HUES48 (cell line): ENCODE measurements at regions not wholly inside any gene's neighbourhood (a gene's known extent, or its start where the extent isn't known, plus 50 kb on each side); places are given as distances from the start of the nearest gene placed in this dataset.

ENCODE experiments used
- H3K27ac ChIP-seq: one replicate; pipeline ENCODE4 v1.7.0; 2013; ENCODE audit warnings: low read depth, low read length, inconsistent platforms
- H3K27me3 ChIP-seq: 2 replicates; pipeline ENCODE4 v1.6.1; 2013; ENCODE audit warnings: mild to moderate bottlenecking, low read length; ENCODE audit not compliant: control insufficient read depth, insufficient read depth
- H3K36me3 ChIP-seq: 2 replicates; pipeline ENCODE4 v1.6.1; 2013; ENCODE audit warnings: low read length; ENCODE audit not compliant: control insufficient read depth, insufficient read depth
- H3K4me1 ChIP-seq: 2 replicates; pipeline ENCODE4 v1.6.1; 2013; ENCODE audit warnings: mild to moderate bottlenecking, low read length; ENCODE audit not compliant: control insufficient read depth, insufficient read depth
- H3K4me3 ChIP-seq: 2 replicates; pipeline ENCODE4 v1.5.1; 2013; ENCODE audit warnings: mild to moderate bottlenecking, low read depth, low read length
- H3K9ac ChIP-seq: 2 replicates; pipeline ENCODE4 v1.6.1; 2013; ENCODE audit warnings: mild to moderate bottlenecking, low read depth, low read length, moderate library complexity
- H3K9me3 ChIP-seq: 2 replicates; pipeline ENCODE4 v1.6.1; 2013; ENCODE audit warnings: low read length; ENCODE audit not compliant: control insufficient read depth, insufficient read depth

DNA sequence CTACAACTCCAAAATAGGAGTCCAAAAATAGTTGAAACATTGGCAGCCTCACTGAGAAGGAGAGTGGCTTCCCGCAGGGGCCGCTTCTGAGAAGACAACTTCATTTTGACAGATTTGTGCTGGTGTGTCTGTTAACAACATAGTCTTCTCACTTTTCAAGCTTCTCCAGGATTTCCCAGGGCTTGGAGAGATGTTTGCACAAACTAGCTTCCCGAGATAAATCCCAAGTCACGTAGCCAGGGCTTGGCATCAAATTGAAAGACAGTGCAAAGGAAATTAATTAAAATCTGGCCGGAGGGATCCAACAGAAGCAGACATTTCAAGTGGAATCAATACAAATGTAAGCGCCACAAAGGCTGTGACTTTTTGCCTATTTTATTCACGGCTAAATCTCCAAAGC, 630.2 kb downstream of the DHX35 start:
- H3K4me3 ChIP-seq: no peak overlapping the region
- H3K4me1 ChIP-seq: no peaks in the 10 kb centered on the region
- no peaks in the 10 kb centered on the region for H3K9me3 ChIP-seq
- H3K36me3 ChIP-seq: no peaks in the 10 kb centered on the region
- H3K27me3 ChIP-seq: no peaks in the 10 kb centered on the region
- no peak overlapping the region for H3K27ac ChIP-seq
- no peak overlapping the region for H3K9ac ChIP-seq

- no peaks in the 10 kb centered on the region for H3K9me3 ChIP-seq
- H3K9ac ChIP-seq: no peak overlapping the region
- H3K27ac ChIP-seq: no peak overlapping the region
- H3K4me1 ChIP-seq: no peaks in the 10 kb centered on the region
- H3K4me3 ChIP-seq: no peak overlapping the region
- no peaks in the 10 kb centered on the region for H3K27me3 ChIP-seq
- no peaks in the 10 kb centered on the region for H3K36me3 ChIP-seq
These were observed 626.1 kb downstream of the DHX35 start for GRCh38 chr20:39588148-39588757.

- H3K36me3 ChIP-seq: no peaks in the 10 kb centered on the region
- H3K9me3 ChIP-seq: no peaks in the 10 kb centered on the region
- H3K27ac ChIP-seq: no peak overlapping the region
- H3K4me3 ChIP-seq: no peak overlapping the region
- no peaks in the 10 kb centered on the region for H3K27me3 ChIP-seq
- H3K4me1 ChIP-seq: no peaks in the 10 kb centered on the region
- no peak overlapping the region for H3K9ac ChIP-seq
These were observed 618.9 kb downstream of the DHX35 start for GRCh38 chr20:39581034-39581433.

DNA sequence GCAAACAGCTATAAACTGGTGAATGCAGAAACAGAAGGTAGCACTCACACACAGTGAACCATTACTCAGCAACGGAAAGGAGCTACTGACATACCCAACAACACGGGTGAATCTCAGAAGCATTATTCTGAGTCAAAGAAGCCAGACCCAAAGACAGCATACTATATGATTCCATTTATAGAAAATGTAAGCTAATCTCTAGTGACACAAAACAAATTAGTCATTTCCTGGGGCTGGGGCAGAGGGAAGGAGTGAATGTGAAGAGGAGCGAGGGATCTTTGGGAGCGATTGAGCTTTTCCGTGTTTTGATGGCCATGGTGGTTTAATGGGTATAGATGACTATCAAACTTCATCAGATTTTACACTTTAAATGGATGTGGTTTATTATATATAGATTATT, 614.6 kb downstream of the DHX35 start:
- no peak overlapping the region for H3K9ac ChIP-seq
- H3K36me3 ChIP-seq: no peaks in the 10 kb centered on the region
- H3K27me3 ChIP-seq: no peaks in the 10 kb centered on the region
- H3K9me3 ChIP-seq: no peaks in the 10 kb centered on the region
- H3K4me1 ChIP-seq: no peaks in the 10 kb centered on the region
- no peak overlapping the region for H3K27ac ChIP-seq
- H3K4me3 ChIP-seq: no peak overlapping the region

DNA sequence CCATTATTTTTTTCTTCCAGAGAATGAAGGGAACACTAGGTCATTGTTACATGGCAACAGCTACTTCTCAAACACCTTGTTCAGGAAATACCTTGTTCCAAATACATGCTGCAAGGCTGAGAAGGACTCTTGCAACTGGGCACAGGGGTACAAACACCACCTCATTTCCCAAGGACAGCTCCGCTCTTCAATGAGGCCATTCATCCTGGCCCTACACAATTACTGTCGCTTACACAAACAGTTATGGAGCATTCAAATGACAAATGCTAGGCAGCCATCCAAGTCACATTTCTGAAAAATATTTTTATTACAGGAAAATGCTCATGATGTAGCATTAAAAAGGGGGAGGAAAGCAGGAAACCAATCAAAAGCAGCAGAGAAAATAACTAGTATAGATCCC, 611.9 kb downstream of the DHX35 start:
- Histone ChIP-seq H3K4me3 (no peak overlapping the region), H3K27ac (no peak overlapping the region), H3K4me1 (no peaks in the 10 kb centered on the region), H3K9ac (no peak overlapping the region), H3K27me3 (no peaks in the 10 kb centered on the region), H3K36me3 (no peaks in the 10 kb centered on the region), H3K9me3 (no peaks in the 10 kb centered on the region)

DNA sequence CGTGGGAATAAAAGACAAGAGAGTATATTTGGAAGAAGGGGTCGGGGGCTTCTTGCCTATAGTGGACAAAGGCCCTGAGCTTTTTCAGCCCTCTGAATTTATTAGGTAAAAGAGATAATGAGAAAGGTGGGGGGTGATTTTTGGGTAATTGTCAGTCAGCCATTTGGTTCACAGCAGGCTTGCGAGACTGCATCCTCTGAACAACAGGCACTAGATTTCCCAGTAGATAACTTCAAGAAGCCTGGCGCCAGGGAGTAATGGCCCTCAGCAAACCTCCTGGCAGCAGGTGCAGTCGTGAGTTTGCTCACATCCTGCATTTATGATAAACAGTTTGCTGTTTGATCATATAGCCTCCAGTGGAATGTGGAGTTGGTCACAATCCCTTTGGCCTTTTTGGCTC, 609.0 kb downstream of the DHX35 start:
- H3K27me3 ChIP-seq: no peaks in the 10 kb centered on the region
- H3K4me1 ChIP-seq: no peaks in the 10 kb centered on the region
- no peak overlapping the region for H3K27ac ChIP-seq
- H3K9me3 ChIP-seq: no peaks in the 10 kb centered on the region
- H3K36me3 ChIP-seq: no peaks in the 10 kb centered on the region
- no peak overlapping the region for H3K9ac ChIP-seq
- no peak overlapping the region for H3K4me3 ChIP-seq

DNA sequence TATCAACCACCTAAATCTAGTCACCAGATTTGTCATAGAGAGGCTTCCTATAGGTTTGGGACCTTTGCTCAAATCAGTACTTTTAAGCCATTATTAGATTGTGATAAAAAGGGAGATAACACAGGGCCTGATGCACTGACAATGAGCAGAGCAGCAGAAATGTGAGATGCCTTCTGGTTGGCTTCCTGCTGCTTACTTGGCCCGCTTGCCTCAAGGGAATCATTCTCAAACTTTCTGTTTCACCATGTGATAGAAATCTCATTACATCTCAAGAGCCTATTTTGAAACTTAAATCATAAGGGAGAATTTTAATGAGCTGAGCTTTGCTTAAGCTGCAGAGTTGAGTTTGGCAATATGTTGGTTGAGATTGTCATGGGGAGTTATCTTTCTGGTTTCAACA, 606.0 kb downstream of the DHX35 start:
- H3K27ac ChIP-seq: no peak overlapping the region

DNA sequence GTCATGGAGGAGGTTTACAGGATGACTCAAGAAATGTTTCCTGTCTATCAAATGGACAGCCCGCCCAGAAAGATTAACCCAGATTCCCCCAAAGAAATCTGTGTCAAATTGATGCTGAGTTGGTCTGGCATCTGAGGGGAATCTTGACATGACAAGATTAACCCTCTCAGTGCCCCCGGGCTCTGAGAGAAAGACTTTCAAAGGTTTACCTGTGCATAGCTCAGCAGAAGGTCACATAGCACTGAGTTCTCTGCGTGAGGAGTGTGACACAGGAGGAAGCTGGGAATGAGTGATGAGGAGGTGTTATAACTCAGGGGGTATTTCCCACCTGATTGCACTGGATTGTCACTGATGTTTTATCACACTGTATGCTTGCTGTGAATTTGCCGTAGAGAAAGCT, 601.2 kb downstream of the DHX35 start:
- no peaks in the 10 kb centered on the region for H3K9me3 ChIP-seq
- no peak overlapping the region for H3K4me3 ChIP-seq
- H3K27me3 ChIP-seq: no peaks in the 10 kb centered on the region
- H3K27ac ChIP-seq: no peak overlapping the region
- H3K36me3 ChIP-seq: no peaks in the 10 kb centered on the region
- no peak overlapping the region for H3K9ac ChIP-seq
- no peaks in the 10 kb centered on the region for H3K4me1 ChIP-seq

More for the DNA sequence above, 606.0 kb downstream of the DHX35 start:
- Histone ChIP-seq H3K4me1 (no peaks in the 10 kb centered on the region), H3K9me3 (no peaks in the 10 kb centered on the region), H3K27me3 (no peaks in the 10 kb centered on the region), H3K9ac (no peak overlapping the region), H3K36me3 (no peaks in the 10 kb centered on the region), H3K4me3 (no peak overlapping the region)

DNA sequence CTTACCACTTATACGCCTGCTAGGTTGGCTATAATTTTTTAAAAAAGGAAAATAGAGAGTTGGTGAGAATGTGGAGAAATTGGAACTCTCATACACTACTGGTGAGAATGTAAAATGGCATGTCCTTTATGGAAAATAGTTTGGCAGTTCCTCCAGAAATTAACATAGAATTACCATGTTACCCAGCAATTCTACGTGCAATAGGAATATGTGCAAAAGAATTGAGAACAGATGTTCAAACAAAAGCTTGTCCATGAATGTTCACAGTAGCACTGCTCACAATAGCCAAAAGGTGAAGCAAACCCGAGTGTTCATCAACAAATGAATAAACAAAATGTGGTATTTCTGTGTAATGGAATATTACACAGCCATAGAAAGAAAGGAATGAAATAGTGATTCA, 592.2 kb downstream of the DHX35 start:
- H3K27ac ChIP-seq: no peak overlapping the region
- H3K4me3 ChIP-seq: no peak overlapping the region

DNA sequence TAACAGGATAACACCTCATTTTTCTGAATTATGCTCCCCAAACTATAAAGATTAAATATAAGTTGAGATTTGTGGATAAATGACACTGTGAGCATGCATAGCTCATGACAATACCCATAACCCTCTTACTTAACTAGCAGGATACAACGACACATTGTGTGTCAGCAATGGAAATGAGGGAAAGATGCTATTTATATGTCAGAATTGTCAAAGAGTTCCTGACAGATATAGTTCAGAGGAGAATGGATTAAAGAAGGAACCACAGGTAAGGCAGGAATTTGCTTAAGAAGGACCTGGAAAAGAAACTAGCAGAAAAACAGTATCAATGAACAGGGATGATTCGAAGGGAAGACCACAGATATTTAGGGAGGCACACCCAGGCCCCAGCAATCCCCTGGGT, 591.0 kb downstream of the DHX35 start:
- no peak overlapping the region for H3K9ac ChIP-seq
- 0 out of 2 replicates have a peak, but pooled peaks cover under 1% of the 10 kb centered on the region for H3K4me1 ChIP-seq
- H3K4me3 ChIP-seq: no peak overlapping the region
- H3K27ac ChIP-seq: no peak overlapping the region
- no peaks in the 10 kb centered on the region for H3K27me3 ChIP-seq
- H3K36me3 ChIP-seq: no peaks in the 10 kb centered on the region
- H3K9me3 ChIP-seq: no peaks in the 10 kb centered on the region

More for the DNA sequence above, 592.2 kb downstream of the DHX35 start:
- Histone ChIP-seq H3K27me3 (no peaks in the 10 kb centered on the region), H3K4me1 (no peaks in the 10 kb centered on the region), H3K9me3 (no peaks in the 10 kb centered on the region), H3K36me3 (no peaks in the 10 kb centered on the region), H3K9ac (no peak overlapping the region)

- Histone ChIP-seq H3K9me3 (no peaks in the 10 kb centered on the region), H3K4me1 (0 out of 2 replicates have a peak, but pooled peaks cover 2% of the 10 kb centered on the region), H3K27ac (no peak overlapping the region), H3K9ac (no peak overlapping the region), H3K4me3 (no peak overlapping the region), H3K36me3 (no peaks in the 10 kb centered on the region), H3K27me3 (no peaks in the 10 kb centered on the region)
These were observed 587.6 kb downstream of the DHX35 start for GRCh38 chr20:39549733-39550132.
